Inflammatory macrophage treated with lipopolysaccharide for 1 hour (primary cell): ENCODE measurements at regions not wholly inside any gene's neighbourhood (a gene's known extent, or its start where the extent isn't known, plus 50 kb on each side); places are given as distances from the start of the nearest gene placed in this dataset.
"Not testable (repeated sequence)": the region's sequence is repeated elsewhere in the genome, so short reads cannot be mapped to it uniquely, and the experiment has no call there.

ENCODE experiments used
- DNase-seq, 2 donors: peaks; one replicate each; pipeline ENCODE4 v3.0.0-alpha.2; 2020 to 2022

- no peak for DNase-seq
Measured at GRCh38 chr20:36082315-36082915, 72.1 kb upstream of the EPB41L1 start.

- DNase-seq, result not testable (repeated sequence)
Measured at GRCh38 chr20:36083200-36083599, 71.3 kb upstream of the EPB41L1 start.

- DNase-seq, result no peak
Measured at GRCh38 chr20:36084356-36084755, 70.2 kb upstream of the EPB41L1 start.

GRCh38 chr20:36084897-36085613 is 69.5 kb upstream of the EPB41L1 start:
- DNase-seq, result peak; percentile 59 to 82

- DNase-seq, result peak; percentile 74 to 91
Measured at GRCh38 chr20:36085686-36086267, 68.8 kb upstream of the EPB41L1 start.

- DNase-seq, result peak; percentile 51 to 82
Measured at GRCh38 chr20:36086767-36087166, 67.8 kb upstream of the EPB41L1 start.

GRCh38 chr20:36090223-36090622 is 64.3 kb upstream of the EPB41L1 start:
- no peak for DNase-seq

GRCh38 chr20:36091561-36092397 is 62.8 kb upstream of the EPB41L1 start:
- no peak for DNase-seq

- DNase-seq, result no peak
Measured at GRCh38 chr20:36092398-36093024, 62.0 kb upstream of the EPB41L1 start.

GRCh38 chr20:36093025-36093803 is 61.3 kb upstream of the EPB41L1 start:
- no peak for DNase-seq

- no peak for DNase-seq
Measured at GRCh38 chr20:36093804-36094145, 60.8 kb upstream of the EPB41L1 start.

GRCh38 chr20:36094497-36094896 is 60.0 kb upstream of the EPB41L1 start:
- DNase-seq, result no peak

- DNase-seq, result no peak
Measured at GRCh38 chr20:36096435-36096834, 58.1 kb upstream of the EPB41L1 start.

- no peak for DNase-seq
Measured at GRCh38 chr20:36097337-36098151, 57.0 kb upstream of the EPB41L1 start.

- DNase-seq, result peak; percentile 87 to 91
Measured at GRCh38 chr20:36098364-36098763, 56.2 kb upstream of the EPB41L1 start.

GRCh38 chr20:36099106-36099505 is 55.4 kb upstream of the EPB41L1 start:
- DNase-seq, result no peak

GRCh38 chr20:36101192-36101591 is 53.3 kb upstream of the EPB41L1 start:
- DNase-seq, result no peak

- no peak for DNase-seq
Measured at GRCh38 chr20:36102306-36102705, 52.2 kb upstream of the EPB41L1 start.

- DNase-seq, result no peak
Measured at GRCh38 chr20:36102809-36103596, 51.5 kb upstream of the EPB41L1 start.

- no peak for DNase-seq
Measured at GRCh38 chr20:36104244-36104643, 50.3 kb upstream of the EPB41L1 start.
